ENCODE measurements at regions not wholly inside any gene's neighbourhood (a gene's known extent, or its start where the extent isn't known, plus 50 kb on each side); places are given as distances from the start of the nearest gene placed in this dataset.

DNA sequence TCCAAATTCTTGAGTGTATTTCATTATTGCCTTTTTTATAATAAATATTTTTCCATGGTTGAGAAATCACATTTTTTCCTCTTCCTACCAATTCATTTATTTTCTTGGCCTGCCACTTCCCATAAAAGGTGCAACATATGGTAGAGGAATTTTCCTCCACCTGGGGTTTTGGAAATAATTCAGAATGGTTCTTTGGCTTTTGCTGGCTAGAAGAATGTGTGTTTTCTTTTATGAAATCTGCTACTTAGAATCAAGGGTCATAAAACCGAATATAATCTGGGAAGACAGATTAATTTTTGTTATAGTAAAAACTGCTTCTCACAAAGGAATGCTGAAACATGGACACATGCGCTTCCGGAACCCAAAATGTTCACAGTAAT is 54.0 kb upstream of the POMGNT2 start:
- H3K27ac ChIP-seq (ENCODE audit: low read length): no peak overlapping the region
- intact Hi-C loops (cut with micrococcal nuclease; ENCODE audit: unreplicated experiment) (loop anchor here (5.0 to 10.0 kb wide), 2 partner anchors 198 to 345 kb away; no protein-coding TSS in a partner anchor), in situ Hi-C loops (cut with HindIII; ENCODE audit: low pct_unique_long_range_greater_than_20kb, low sequenced_read_pairs) (no loop called here)
- H3K4me3 ChIP-seq (ENCODE audit: low read depth in 2 of 2, low read length in 2 of 2): no peak overlapping the region
- CTCF ChIA-PET: interaction anchor here (0.7 kb wide), 1 partner anchor 930 kb away, joined by 3 read pairs; no protein-coding TSS in a partner anchor
- 0 out of 2 replicates have a peak, but pooled peaks cover 2% of the 10 kb centered on the region for H3K27me3 ChIP-seq (ENCODE audit: control insufficient read depth, insufficient read depth, low read length)
- no peaks in the 10 kb centered on the region for H3K9me3 ChIP-seq (ENCODE audit: control insufficient read depth, insufficient read depth, low read depth, low read length)
- TF ChIP-seq POLR2AphosphoS5 (IDR thresholded peaks at IDR 0.05; ENCODE audit: low read depth, low read length) (no peak), CTCF (IDR thresholded peaks at IDR 0.05) (no peak), SIN3A (IDR thresholded peaks at IDR 0.05; ENCODE audit: borderline replicate concordance, insufficient read depth, low read depth, low read length) (no peak), TCF7L2 (IDR thresholded peaks at IDR 0.05; ENCODE audit: low read depth, low read length) (no peak)
- TF ChIP-seq, protein P1, sequence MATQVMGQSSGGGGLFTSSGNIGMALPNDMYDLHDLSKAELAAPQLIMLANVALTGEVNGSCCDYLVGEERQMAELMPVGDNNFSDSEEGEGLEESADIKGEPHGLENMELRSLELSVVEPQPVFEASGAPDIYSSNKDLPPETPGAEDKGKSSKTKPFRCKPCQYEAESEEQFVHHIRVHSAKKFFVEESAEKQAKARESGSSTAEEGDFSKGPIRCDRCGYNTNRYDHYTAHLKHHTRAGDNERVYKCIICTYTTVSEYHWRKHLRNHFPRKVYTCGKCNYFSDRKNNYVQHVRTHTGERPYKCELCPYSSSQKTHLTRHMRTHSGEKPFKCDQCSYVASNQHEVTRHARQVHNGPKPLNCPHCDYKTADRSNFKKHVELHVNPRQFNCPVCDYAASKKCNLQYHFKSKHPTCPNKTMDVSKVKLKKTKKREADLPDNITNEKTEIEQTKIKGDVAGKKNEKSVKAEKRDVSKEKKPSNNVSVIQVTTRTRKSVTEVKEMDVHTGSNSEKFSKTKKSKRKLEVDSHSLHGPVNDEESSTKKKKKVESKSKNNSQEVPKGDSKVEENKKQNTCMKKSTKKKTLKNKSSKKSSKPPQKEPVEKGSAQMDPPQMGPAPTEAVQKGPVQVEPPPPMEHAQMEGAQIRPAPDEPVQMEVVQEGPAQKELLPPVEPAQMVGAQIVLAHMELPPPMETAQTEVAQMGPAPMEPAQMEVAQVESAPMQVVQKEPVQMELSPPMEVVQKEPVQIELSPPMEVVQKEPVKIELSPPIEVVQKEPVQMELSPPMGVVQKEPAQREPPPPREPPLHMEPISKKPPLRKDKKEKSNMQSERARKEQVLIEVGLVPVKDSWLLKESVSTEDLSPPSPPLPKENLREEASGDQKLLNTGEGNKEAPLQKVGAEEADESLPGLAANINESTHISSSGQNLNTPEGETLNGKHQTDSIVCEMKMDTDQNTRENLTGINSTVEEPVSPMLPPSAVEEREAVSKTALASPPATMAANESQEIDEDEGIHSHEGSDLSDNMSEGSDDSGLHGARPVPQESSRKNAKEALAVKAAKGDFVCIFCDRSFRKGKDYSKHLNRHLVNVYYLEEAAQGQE (IDR thresholded peaks at IDR 0.05; ENCODE audit: insufficient read depth in 1 of 2, low read depth in 2 of 2, low read length in 1 of 2): no peak
- no peaks in the 10 kb centered on the region for H3K4me1 ChIP-seq (ENCODE audit: control insufficient read depth, insufficient read depth, low read length)
- ATAC-seq (no peak), DNase-seq (ENCODE audit: low read depth, low spot score) (no peak)
- POLR2A ChIA-PET: no interaction called here
- H3K36me3 ChIP-seq (ENCODE audit: control insufficient read depth, insufficient read depth, low read length): no peaks in the 10 kb centered on the region
- no TSS peak for BruUV-seq (replicated peaks)

- ATAC-seq: no peak
- intact Hi-C loops (cut with micrococcal nuclease; ENCODE audit: unreplicated experiment): loop anchor here (5.0 kb wide), 1 partner anchor 197 kb away; no protein-coding TSS in a partner anchor
- POLR2A ChIA-PET: no interaction called here
Measured at GRCh38 chr3:43159131-43159875, 53.4 kb upstream of the POMGNT2 start.

More at GRCh38 chr3:43159131-43159875, 53.4 kb upstream of the POMGNT2 start:
- H3K9me3 ChIP-seq (ENCODE audit: control insufficient read depth, insufficient read depth, low read depth, low read length): no peaks in the 10 kb centered on the region
- 0 out of 2 replicates have a peak, but pooled peaks cover 2% of the 10 kb centered on the region for H3K27me3 ChIP-seq (ENCODE audit: control insufficient read depth, insufficient read depth, low read length)
- no peak overlapping the region for H3K27ac ChIP-seq (ENCODE audit: low read length)
- H3K36me3 ChIP-seq (ENCODE audit: control insufficient read depth, insufficient read depth, low read length): no peaks in the 10 kb centered on the region
- in situ Hi-C loops (cut with HindIII; ENCODE audit: low pct_unique_long_range_greater_than_20kb, low sequenced_read_pairs): no loop called here
- no peaks in the 10 kb centered on the region for H3K4me1 ChIP-seq (ENCODE audit: control insufficient read depth, insufficient read depth, low read length)
- DNase-seq (ENCODE audit: low read depth, low spot score): no peak
- no TSS peak for BruUV-seq (replicated peaks)
- no peak overlapping the region for H3K4me3 ChIP-seq (ENCODE audit: low read depth in 2 of 2, low read length in 2 of 2)
- no peak for TF ChIP-seq SIN3A (IDR thresholded peaks at IDR 0.05; ENCODE audit: borderline replicate concordance, insufficient read depth, low read depth, low read length)
- TF ChIP-seq, protein P1 (IDR thresholded peaks at IDR 0.05; ENCODE audit: insufficient read depth in 1 of 2, low read depth in 2 of 2, low read length in 1 of 2): no peak
- TF ChIP-seq POLR2AphosphoS5 (IDR thresholded peaks at IDR 0.05; ENCODE audit: low read depth, low read length): no peak
- TF ChIP-seq CTCF (IDR thresholded peaks at IDR 0.05): no peak
- no peak for TF ChIP-seq TCF7L2 (IDR thresholded peaks at IDR 0.05; ENCODE audit: low read depth, low read length)
- CTCF ChIA-PET: no interaction called here
